ENCODE measurements at regions not wholly inside any gene's neighbourhood (a gene's known extent, or its start where the extent isn't known, plus 50 kb on each side); places are given as distances from the start of the nearest gene placed in this dataset.
"Not testable (repeated sequence)": the region's sequence is repeated elsewhere in the genome, so short reads cannot be mapped to it uniquely, and the experiment has no call there.

DNA sequence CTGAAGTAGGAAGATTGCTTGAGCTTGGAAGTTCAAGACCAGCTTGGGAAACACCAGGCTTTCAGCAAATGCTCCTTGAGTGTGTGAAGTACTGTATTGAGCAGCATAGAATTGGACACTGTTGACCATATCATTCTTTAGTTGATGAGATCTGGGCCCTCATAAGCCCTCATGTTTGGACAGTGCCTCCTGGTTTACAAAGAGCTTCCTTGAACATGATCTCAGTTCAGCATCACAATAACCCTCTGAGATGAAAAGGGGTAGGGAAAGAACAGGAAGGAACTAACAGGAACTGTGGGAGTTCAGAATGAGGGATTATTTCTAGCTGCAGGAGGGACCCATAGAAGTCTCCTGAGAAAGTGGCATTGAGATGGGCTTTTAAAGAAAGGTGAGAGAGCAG lies 153.2 kb downstream of the C12orf75 start:
- no peak for DNase-seq

DNA sequence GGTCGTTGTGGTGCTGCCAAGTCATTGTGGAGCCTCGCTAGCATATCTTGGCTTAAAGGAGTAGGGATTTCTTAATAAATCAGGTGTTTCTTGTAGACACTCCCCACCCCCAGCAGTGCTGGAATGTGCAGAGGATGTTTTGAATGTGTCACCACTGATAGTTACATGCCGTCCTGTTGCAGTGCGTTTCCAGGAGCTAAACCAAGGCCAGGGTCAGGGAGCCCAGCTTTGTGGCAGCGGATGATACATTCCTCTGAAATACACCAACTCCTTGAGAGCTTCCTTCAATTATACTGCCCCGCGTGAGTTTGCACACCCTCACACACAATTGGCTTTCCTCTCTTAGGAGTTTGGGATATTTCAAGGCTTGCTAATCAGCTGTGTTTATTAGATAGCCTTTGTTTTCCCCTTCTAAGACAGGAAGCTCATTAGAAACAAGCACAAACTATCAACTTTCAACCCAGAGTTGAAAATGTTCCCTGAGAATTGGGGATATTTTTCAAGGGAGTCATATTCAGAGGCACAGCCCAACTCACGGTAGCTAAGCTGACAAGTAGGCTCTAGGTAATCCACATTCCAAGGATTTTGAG lies 154.9 kb downstream of the C12orf75 start:
- DNase-seq, result peak; percentile 83

DNA sequence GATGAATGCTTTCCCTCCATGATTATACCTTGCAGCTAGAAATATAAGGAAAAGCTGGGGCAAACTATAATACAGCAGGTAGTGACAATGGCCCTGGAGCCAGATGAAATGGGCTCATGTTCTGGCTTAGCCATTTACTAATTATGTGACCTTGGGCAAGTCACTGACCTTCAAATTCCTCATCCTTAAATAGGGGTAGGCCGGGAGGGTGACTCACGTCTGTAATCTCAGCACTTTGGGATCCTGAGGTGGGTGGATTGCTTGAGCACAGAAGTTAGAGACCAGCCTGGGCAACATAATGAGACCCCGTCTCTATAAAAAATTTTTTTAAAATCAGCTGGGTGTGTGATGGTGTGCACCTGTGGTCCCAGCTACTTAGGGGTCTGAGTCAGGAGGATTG lies 155.4 kb downstream of the C12orf75 start:
- peak; percentile 19 for DNase-seq

DNA sequence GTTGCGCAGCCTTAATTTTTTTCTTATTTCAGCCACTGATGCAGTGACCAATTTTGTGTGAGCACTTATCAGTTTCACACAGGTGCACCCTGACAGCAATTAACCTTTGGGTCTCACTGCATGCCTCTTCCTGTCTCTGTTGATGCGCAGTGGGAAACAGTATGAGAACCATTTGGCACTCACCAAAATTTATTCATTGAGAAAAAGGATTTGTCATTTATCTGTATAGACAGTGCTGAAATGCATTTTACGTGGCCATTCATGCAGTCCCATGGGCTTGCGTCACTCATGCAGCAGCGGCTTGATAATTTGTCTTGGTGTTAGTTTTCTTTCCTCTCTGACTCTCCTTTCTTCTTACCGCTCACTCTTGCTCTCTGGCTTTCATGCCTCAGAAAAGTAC lies 157.5 kb downstream of the C12orf75 start:
- DNase-seq, result no peak

DNA sequence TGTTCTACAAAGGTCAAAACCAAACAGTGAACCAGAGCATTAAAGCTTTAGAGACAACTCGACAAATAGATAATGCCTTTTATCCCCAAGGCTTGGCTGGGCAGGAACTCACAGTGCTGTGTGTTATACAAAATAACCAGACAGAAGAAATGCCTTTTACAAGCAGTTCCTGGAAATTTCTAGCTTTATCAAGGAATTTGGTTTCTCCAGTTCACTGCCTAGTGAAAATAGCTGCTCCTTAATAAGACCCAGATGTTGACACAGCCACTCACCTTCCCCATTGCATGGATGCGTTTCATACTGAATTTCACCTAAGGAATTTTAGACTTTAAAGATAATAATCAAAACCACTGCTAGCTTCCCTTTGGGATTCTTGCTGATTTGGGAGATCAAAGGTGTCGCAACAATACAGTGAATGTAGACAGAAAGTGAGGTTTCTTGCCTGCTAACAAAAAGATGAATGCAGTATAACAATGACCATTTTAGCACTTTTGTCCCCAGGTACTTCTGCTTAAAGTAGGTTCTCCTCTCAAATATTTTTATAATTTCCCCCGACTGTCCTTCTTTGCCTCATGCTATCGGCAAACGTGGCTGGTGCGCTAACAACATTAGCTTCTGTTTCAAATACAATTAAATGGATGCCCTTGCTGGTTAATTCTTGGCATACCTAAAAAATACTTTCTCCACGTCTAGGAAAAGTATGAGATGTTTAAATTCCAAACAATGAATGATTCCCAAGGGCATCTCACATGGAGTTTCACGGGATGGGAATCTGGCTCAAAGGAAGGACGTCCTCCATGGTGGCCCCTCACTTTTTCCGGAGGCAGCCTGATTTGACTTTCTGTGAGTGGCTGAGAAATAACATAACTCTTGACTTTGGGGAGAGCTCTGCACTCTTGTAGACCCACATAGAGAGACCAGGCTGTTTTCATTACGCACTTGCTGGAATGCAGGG lies 162.4 kb downstream of the C12orf75 start:
- DNase-seq, result no peak

DNA sequence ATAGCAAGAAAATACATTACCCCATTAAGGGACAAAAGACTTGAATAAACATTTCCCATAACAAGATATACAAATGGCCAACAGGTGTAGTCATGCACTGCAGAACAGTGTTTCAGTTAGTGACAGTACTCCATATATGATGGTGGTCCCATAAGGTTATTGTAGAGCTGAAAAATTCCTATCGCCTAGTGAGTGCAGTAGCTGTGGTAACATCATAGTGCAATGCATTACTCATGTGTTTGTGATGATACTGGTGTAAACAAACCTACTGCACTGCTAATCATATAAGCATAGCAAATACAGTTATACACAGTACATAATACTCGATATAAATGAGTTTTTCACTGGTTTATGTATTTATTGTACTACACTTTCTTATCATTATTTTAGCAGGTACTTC lies 168.7 kb downstream of the C12orf75 start:
- DNase-seq, result no peak

DNA sequence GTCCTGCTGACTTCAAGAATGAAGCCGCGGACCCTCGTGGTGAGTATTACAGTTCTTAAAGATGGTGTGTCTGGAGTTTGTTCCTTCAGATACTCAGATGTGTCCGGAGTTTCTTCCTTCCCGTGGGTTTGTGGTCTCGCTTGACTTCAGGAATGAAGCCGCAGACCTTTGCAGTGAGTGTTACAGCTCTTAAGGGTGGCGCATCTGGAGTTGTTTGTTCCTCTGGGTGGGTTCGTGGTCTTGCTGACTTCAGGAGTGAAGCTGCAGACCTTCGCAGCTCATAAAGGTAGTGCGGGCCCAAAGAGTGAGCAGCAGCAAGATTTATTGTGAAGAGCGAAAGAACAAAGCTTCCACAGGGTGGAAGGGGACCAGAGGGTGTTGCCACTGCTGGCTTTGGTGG lies 170.2 kb downstream of the C12orf75 start:
- DNase-seq, result not testable (repeated sequence)

DNA sequence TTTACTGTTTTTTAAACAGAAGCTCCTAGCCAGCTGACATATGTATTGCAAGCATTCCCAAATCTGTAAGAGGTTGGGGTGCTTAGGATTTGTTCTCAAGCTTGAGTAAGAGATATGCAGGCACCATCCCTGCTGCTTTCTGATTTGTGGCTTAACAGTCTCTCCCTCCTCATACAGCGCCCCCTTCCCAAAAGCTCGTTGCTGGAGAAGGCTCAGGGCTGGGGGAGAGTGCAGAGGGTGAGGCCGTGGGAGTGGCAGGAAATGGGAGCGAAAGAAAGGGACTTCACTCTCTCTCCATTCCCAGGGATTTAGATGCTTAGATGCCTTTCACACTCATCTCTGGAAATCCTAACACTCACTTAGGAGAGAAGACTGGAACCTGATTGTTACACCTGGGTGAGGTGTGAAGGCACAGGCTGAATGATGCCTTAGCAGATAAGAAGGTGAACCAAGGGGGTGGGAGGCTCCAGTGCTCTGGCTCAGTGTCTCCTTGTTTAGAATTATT lies 172.0 kb downstream of the C12orf75 start:
- no peak for DNase-seq

DNA sequence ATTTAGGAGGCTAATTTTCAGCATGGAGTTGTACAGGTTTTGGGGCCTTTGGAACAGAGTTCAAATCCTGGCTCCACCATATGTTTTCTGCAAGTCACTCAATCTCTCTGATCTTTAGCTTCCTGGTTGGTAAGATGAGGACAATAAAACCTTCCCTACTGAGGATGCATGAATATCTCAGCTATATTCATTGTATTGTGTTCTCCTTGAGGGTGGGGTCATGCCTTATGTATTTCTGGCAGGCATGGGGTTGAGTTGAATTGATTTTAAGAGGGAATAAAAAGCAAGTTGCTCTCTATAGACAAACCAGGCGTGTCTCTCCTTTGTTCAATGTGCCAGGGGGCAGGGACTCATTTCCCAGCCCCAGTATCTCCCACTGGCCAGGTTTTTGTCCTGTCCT lies 173.1 kb downstream of the C12orf75 start:
- no peak for DNase-seq

DNA sequence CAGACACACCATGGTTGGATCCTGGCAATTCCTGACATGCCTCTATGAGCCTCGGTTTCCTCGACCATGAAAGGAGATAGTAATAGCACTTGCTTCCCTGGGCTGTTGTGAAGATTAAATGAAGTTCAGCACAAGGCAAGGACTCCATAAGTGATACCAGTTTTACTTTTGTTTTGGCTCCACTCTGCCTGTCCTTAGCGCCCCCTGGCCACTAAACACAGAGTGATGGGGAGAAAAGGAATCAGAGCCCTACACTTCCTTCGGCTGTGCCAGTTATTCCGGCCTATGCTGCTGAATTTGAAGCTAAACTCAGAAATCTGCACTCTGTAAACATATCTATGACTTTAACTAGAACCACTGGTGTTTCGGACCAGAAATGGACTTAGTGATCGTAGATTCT lies 173.8 kb downstream of the C12orf75 start:
- DNase-seq, result no peak

DNA sequence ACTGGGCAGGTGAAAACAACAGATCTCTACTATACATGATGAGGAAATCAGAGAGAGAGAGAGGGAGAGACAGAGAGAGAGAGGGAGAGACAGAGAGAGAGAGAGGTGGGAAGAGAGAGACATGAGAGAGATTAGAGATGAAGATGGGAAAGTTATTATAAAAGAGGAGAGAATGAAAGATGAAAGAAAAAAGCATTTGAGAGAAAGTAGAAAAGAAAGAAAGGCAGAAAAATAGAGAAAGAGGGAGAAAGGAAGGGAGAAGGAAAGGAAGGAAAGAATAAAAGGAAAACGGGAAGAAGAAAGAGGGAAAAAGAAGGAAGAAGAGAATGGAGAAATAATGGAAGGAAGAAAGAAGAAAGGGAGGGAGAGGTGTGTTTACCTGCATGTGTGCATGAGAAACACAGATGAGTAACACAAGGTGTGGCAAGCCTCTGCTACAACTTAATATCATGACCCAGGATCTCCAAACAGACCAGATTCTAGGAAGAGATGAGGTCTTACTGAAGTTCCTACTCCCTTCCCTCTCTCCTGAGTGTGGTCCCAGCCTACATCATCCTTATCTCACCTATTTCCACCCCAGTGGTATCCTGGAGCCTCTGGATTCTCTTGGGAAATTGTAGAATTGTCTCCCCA lies 176.3 kb downstream of the C12orf75 start:
- no peak for DNase-seq

DNA sequence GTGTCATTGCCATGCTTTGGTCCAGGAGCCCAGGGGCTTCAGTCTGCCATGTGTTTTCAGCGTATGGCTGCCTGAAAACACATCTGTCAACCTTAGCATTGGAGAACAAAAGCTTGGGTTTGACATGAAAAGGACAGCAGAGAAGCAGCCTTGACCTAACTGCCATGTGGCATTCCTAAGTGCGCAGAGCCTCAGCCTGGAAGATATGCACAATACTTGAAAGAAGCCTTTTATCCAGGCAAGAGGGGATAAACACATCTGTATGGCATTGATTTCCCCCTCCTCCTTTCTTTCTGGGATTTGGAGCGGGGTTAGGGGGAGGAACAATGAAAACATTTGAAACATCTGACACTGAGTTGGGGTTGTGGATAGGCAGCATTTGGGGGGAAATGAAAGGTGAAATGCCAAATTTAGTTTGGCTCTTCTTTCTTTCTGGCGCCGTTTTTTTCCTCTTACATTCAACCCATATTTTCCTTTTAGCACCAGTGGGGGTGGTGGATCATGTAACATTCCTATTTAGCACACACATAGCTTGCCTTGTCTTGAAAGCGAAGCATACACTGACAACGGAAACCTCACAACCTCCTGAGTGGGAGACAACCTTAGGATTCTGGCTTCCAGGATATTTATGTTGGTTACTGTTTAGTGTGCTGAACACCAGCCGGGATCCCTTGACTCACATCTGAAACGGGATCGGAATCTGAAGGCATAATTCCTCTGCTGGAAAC lies 177.0 kb downstream of the C12orf75 start:
- no peak for DNase-seq

DNA sequence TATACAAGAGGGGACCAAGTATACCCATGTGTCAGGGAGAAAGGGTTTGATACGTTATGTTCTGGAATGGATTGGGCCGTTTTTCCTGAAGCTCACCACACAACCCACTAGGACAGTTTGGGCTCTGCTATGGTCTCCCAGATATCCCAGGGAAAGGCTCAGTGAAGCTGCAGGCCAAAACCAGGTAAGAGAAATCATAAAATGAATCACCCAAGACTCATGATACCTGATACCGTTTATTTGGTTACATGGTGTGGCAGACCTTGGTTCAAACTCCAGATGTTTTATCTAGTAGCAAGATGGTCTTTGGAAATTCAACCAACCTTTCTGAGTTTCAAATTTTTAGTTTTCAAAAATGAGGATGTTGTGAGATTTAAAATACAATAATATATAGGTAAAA lies 177.6 kb downstream of the C12orf75 start:
- DNase-seq, result no peak

DNA sequence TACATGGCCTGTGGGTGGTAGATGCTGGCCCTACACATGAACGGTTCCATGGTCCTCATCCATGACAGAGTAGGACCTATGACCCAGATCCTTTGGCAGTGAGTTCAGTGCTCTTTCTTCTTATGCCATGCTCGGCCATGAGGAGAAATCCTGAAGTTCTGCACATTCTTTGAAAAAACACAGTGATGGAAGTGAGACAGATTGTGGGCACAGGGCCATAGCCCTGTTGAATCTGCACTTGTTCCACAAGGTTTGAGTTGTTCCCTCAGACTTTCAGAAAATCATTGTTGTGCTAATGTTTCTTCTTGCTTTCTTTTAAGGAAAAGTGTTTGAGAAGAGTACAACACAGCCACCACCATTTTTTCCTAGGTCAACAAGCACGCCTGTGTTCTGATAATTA lies 180.0 kb downstream of the C12orf75 start:
- no peak for DNase-seq

DNA sequence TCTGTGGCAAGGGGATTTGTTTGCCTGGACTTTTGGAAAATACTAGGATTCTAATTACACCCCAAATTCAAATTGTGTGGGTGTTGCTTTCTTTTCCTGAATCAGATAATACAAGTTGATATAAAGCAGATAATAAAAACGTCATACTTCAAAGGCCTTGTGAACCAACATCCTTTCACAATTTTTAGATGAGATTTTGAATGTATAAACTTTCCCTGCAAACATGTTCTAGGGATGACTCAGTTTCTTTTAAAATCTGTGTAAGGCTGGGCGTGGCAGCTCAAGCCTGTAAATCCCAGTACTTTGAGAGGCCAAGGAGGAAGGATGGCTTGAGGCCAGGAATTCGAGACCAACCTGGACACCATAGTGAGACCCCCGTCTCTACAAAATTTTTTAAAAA lies 182.4 kb downstream of the C12orf75 start:
- not testable (repeated sequence) for DNase-seq

DNA sequence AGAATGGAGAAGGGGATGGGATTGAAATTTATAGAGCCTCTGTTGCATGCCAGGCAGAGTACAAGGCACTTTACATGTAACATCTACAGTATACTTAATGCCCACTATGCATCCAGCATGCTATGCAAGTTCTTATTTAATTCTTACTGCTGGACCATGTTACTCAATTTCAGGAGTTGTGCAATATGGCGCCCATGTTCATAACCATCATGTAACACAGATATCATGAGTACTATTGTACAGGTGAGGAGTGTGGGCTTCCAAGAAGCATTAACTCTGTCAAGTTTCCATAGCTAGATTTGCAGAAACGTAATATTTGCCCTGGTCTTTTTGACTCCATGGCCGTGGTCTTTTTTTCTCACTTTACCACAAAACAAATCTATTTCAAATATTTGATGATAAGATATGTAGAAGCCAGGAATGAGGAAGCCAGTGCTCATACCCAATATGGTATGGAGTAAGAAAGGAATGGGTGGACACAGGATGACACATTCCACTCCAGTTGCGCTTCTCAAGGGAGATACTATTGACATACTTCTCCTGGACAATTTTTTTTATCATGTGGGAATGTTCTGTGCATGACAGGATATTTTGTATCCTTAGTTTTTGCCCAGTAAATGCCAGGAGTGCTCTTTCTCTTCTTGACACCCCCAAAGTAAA lies 191.8 kb downstream of the C12orf75 start:
- peak; percentile 33 for DNase-seq

DNA sequence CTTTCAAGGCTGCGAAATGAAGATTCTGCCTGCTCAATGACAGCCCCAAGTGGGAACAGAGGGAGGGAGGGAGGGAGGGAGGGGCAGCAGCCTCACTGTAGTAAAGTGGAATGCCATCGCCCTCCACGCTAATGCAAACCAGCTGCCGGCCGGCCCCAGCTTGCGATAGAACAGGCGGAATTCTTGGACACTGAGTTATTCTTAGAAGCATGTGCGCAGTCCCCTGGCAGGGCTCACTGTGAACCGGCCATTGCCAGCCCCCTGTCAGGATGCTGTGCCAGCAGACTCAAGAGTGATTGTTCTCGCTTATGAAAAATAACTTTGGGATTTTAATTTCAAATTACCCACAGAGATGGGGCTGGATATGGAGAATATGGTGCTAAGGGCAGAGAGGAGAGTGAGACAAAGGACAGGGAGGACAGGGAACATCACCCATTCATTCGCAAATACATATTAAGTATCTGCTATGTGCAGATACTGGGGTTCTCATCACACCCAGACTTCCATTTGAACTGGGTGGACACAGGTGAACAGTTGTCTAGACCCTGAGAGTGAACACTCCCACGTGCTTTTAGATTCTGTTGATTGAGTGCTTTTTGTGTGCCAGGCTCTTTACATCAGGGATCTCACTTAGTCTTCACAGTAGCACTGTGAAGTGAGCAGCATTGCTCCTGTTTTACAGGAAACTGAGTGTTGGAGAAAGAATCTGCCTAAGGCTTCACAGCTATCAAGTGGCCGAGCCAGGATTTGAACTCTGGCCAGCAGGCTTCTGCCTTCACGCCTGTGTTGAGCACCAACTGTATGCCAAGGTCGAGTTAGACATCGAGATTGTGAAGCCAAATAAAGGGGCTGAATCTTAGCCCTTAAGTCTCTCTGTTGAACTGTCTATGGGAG lies 192.9 kb downstream of the C12orf75 start:
- no peak for DNase-seq

DNA sequence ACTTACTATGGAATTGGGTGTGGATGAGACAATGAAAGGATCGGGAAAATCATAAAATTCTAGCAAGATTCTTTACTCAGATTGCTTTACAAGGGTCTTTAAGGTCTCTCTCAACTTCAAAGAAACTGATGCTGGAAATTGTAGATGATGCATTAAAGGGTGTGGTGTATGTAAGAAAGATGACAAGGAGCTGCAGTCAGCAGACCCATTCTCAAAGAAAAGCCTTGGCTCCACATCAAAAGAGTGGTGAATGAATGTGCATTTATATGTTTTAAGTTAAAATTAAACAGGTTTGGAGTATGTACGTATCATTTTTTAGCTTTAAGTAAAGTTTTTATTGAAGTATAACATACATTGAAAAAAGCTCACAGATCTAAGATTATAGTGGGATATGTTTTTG lies 194.5 kb downstream of the C12orf75 start:
- DNase-seq, result no peak

DNA sequence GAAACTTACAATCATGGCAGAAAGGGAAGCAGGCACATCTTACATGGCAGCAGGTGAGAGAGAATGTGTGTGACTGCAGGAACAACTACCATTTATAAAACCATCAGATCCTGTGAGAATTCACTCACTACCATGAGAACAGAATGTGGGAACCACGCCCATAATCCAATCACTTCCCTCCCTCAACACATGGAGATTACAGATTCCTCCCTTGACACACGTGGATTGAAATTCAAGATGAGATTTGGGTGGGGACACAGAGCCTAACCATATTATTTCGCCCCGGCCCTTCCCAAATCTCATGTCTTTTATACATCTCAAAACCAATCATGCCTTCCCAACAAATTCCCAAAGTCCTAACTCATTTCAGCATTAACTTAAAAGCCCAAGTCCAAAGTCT lies 203.6 kb downstream of the C12orf75 start:
- no peak for DNase-seq

DNA sequence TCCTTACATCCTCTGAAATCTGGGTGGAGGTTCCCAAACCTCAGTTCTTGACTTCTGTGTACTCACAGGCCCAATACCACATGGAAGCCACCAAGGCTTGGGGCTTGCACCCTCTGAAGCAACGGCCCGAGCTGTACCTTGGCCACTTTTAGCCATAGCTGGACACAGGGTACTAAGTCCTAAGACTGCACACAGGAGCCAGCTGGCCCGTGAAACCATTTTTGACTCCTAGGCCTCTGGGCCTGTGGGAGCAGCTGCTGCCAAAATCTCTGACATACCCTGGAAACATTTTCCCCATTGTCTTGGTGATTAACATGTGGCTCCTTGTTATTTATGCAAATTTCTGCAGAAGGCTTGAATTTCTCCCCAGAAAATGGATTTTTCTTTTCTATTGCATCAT lies 204.5 kb downstream of the C12orf75 start:
- DNase-seq, result not testable (repeated sequence)

DNA sequence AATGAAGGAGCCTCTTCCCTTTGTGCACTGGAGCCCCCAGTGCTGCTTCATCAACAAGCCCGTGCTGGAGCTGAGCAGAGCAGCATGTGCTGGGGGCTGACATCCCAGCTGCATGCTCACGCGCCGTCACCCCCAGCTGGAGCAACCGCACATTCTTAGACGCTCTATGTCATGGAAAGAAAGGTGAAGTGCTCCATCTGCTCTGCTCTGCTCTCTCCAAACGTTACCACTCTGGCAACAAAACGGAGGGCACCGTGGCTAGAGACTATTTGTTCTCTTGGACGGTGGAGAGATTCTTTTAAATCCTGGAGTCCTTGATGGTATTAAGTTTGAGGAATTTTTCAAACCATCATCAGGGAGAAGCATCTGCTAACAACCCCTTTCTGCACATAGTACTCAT lies 208.4 kb downstream of the C12orf75 start:
- DNase-seq, result no peak

All from NCI-H226 (cell line).